K562 (cell line): ENCODE measurements at regions not wholly inside any gene's neighbourhood (a gene's known extent, or its start where the extent isn't known, plus 50 kb on each side); places are given as distances from the start of the nearest gene placed in this dataset.

ENCODE experiments used
- ATAC-seq: fragments of 200-7000 bp; cut with Tn5 transposase; 3 replicates; pipeline ENCODE4 v1.9.1; 2020; ENCODE audit warnings: moderate library complexity
- BruUV-seq: library from RNA; stranded (reverse); fragments of 400-500 nt; replicated peaks from 2 replicates; lab custom pipeline; 2021; lab: Mats Ljungman, UMichigan
- CTCF ChIA-PET: fragments of 300-600 bp; formaldehyde crosslinking; extraction: SDS; loops from one replicate; lab custom pipeline; 2021; ENCODE audit warnings: low intra/inter-chr PET ratio; lab: Yijun Ruan, JAX
- POLR2A ChIA-PET: fragments of 300-600, 350-650 bp; sonication (Branson Sonifier 250); formaldehyde crosslinking; extraction: SDS; loops from one replicate; lab custom pipeline; 2021; ENCODE audit warnings: antibody characterized with exemption, inconsistent platforms; lab: Yijun Ruan, JAX
- DNase-seq, 4 experiments: peaks; one replicate each; pipeline versions ENCODE4 v3.0.0 to v3.0.0-alpha.2; 2011 to 2018; ENCODE audit warnings: low spot score in 3 of 4, mixed read lengths in 3 of 4; ENCODE audit errors: extremely low read depth in 1 of 4
- FAIRE-seq: peaks from 2 replicates; lab custom pipeline; 2011; peaks lifted over from hg19 to GRCh38; lab: Jason Lieb, UNC
- H2AFZ ChIP-seq: 2 replicates; pipeline ENCODE4 v1.6.0; 2011; ENCODE audit warnings: low read depth, low read length, control low read depth, inconsistent platforms
- H3K27ac ChIP-seq: fragments of 200-600 bp; 3 replicates; pipeline ENCODE4 v1.8.0; 2011; ENCODE audit warnings: low read depth, mild to moderate bottlenecking, control low read depth, inconsistent platforms, low read length, moderate library complexity, mixed read lengths; ENCODE audit errors: extremely low read depth
- H3K27me3 ChIP-seq, 2 experiments: fragments of 300-600 bp in 1 of 2; 2 replicates in 1 of 2; 3 replicates in 1 of 2; pipeline versions ENCODE4 v1.6.0 to v1.8.0; 2011; ENCODE audit warnings: inconsistent platforms in 2 of 2, low read length in 2 of 2, mild to moderate bottlenecking in 1 of 2, mixed read lengths in 1 of 2, moderate library complexity in 1 of 2; ENCODE audit not compliant: control insufficient read depth in 2 of 2, insufficient read depth in 2 of 2
- H3K36me3 ChIP-seq: fragments of 300-600 bp; 3 replicates; pipeline ENCODE4 v1.8.0; 2011; ENCODE audit warnings: mild to moderate bottlenecking, low read length, inconsistent platforms; ENCODE audit not compliant: control insufficient read depth, insufficient read depth
- H3K4me1 ChIP-seq, 2 experiments: fragments of 200-600 bp in 1 of 2; replicated peaks in 1 of 2; 2 replicates in 1 of 2; 3 replicates in 1 of 2; pipeline versions ENCODE4 v1.5.1 to v1.8.0; 2011; ENCODE audit warnings: inconsistent platforms in 2 of 2, low read length in 2 of 2, mild to moderate bottlenecking in 1 of 2, mixed read lengths in 1 of 2, moderate library complexity in 1 of 2; ENCODE audit not compliant: control insufficient read depth in 2 of 2, insufficient read depth in 2 of 2
- H3K4me2 ChIP-seq: 2 replicates; pipeline ENCODE4 v1.6.1; 2011; ENCODE audit warnings: low read length, control low read depth, inconsistent platforms, mixed read lengths; ENCODE audit not compliant: insufficient read depth
- H3K4me3 ChIP-seq: fragments of 200-600 bp; sonication (generic), shearing (Covaris generic); 2 replicates; pipeline ENCODE4 v1.5.1; 2016; ENCODE audit warnings: control low read depth, inconsistent platforms
- H3K79me2 ChIP-seq: fragments of 200-600 bp; 3 replicates; pipeline ENCODE4 v1.8.0; 2011; ENCODE audit warnings: low read length, inconsistent platforms; ENCODE audit not compliant: control insufficient read depth, insufficient read depth
- H3K9ac ChIP-seq, 2 experiments: 2 replicates each; pipeline versions ENCODE4 v1.6.0 to v1.6.1; 2011; ENCODE audit warnings: low read depth in 2 of 2, low read length in 2 of 2, control low read depth in 1 of 2, inconsistent platforms in 1 of 2, mild to moderate bottlenecking in 1 of 2, mixed read lengths in 1 of 2; ENCODE audit not compliant: insufficient read depth in 1 of 2
- H3K9me1 ChIP-seq: one replicate; pipeline ENCODE4 v1.6.0; 2011; ENCODE audit warnings: inconsistent platforms, mild to moderate bottlenecking, low read length, moderate library complexity; ENCODE audit not compliant: control insufficient read depth, insufficient read depth
- H3K9me3 ChIP-seq: replicated peaks from 2 replicates; pipeline ENCODE4 v1.5.1; 2011; ENCODE audit warnings: low read depth, low read length, inconsistent platforms; ENCODE audit not compliant: control insufficient read depth, insufficient read depth
- H4K20me1 ChIP-seq: replicated peaks from 2 replicates; pipeline ENCODE4 v1.6.1; 2011; ENCODE audit warnings: low read length, inconsistent platforms, mixed read lengths; ENCODE audit not compliant: control insufficient read depth, insufficient read depth
- HLTF ChIP-seq: fragments of 450-650 bp; IDR thresholded peaks from 2 replicates; pipeline ENCODE4 v1.6.1; 2016
- HNRNPLL ChIP-seq: fragments of 200-400 bp; formaldehyde crosslinking; IDR thresholded peaks from 2 replicates; pipeline ENCODE4 v1.6.1; 2017; ENCODE audit warnings: low read length, low read depth, mild to moderate bottlenecking; ENCODE audit not compliant: poor library complexity, severe bottlenecking
- RCOR1 ChIP-seq, 2 experiments: IDR thresholded peaks; 2 replicates each; pipeline ENCODE4 v1.6.1; 2012; ENCODE audit warnings: low read depth in 2 of 2, low read length in 2 of 2, borderline replicate concordance in 1 of 2, improper control_type of control experiment in 1 of 2
- SAP30 ChIP-seq: fragments of 200-600 bp; sonication (generic); IDR thresholded peaks from 2 replicates; pipeline ENCODE4 v1.6.1; 2012; ENCODE audit warnings: borderline replicate concordance, low read depth, mild to moderate bottlenecking, moderate library complexity, low read length, control low read depth, inconsistent platforms; ENCODE audit not compliant: insufficient read depth, poor library complexity, severe bottlenecking
- SRSF1 ChIP-seq: fragments of 200-400 bp; formaldehyde crosslinking; IDR thresholded peaks from 2 replicates; pipeline ENCODE4 v1.6.1; 2017; ENCODE audit warnings: mild to moderate bottlenecking, low read depth, low read length, moderate library complexity
- SUPT5H ChIP-seq: fragments of 450-650 bp; IDR thresholded peaks from 2 replicates; pipeline ENCODE4 v1.6.1; 2016
- TBL1XR1 ChIP-seq, 2 experiments: IDR thresholded peaks; 2 replicates each; pipeline ENCODE4 v1.6.1; 2012; ENCODE audit warnings: improper control_type of control experiment in 2 of 2, low read length in 2 of 2, mild to moderate bottlenecking in 1 of 2
- TEAD2 ChIP-seq: fragments of 450-650 bp; IDR thresholded peaks from 2 replicates; pipeline ENCODE4 v1.6.1; 2016; ENCODE audit warnings: missing genetic modification characterization, control low read depth, missing compliant biosample characterization
- ZNF197 ChIP-seq: fragments of 200-800 bp; sonication (Bioruptor generic); IDR thresholded peaks from 2 replicates; pipeline ENCODE4 v1.6.1; 2016; ENCODE audit warnings: low read depth, missing genetic modification characterization, missing compliant biosample characterization
- WGBS: fragments of 100-300 bp; shearing (Covaris generic); methylation state at CpG from one replicate; pipeline ENCODE4 v1.1.6; 2016; ENCODE audit warnings: low coverage, mixed read lengths; ENCODE audit not compliant: insufficient coverage; ENCODE audit errors: missing lambda C conversion rate; 5-methylcytosine and 5-hydroxymethylcytosine counted together
- in situ Hi-C: fragments of 300-500 bp; cut with MboI; formaldehyde crosslinking; loops from 4 replicates; pipeline ENCODE4 v1.15.0; 2018; ENCODE audit warnings: inconsistent platforms, mixed read lengths
- intact Hi-C: fragments of 100-400 bp; cut with micrococcal nuclease; formaldehyde crosslinking; loops from 2 replicates; pipeline ENCODE4 v1.14.2; 2022
- TF ChIP-seq, protein P1 (sequence below): fragments of 450-650 bp; IDR thresholded peaks from 2 replicates; pipeline ENCODE4 v1.6.1; 2017; ENCODE audit warnings: mild to moderate bottlenecking, moderate library complexity
- TF ChIP-seq, protein P2 (sequence below), 3 experiments: IDR thresholded peaks in 2 of 3; conservative IDR thresholded peaks in 1 of 3; 2 replicates each; pipeline ENCODE4 v1.5.1; 2011 to 2012; ENCODE audit warnings: low read length in 3 of 3, mild to moderate bottlenecking in 3 of 3, control low read depth in 2 of 3, improper control_type of control experiment in 1 of 3, inconsistent platforms in 1 of 3, low read depth in 1 of 3, mixed read lengths in 1 of 3, moderate library complexity in 1 of 3; ENCODE audit not compliant: insufficient read depth in 2 of 3
- TF ChIP-seq, protein P3 (sequence below): IDR thresholded peaks from 2 replicates; pipeline ENCODE4 v1.6.1; 2016; ENCODE audit warnings: missing genetic modification characterization, missing compliant biosample characterization
- TF ChIP-seq, protein P4 (sequence below): fragments of 250-450 bp; sonication (Bioruptor Pico); IDR thresholded peaks from 2 replicates; pipeline ENCODE4 v1.8.0; 2021; ENCODE audit warnings: mild to moderate bottlenecking, moderate library complexity
- TF ChIP-seq, protein P5 (sequence below): fragments of 450-650 bp; formaldehyde crosslinking; IDR thresholded peaks from 2 replicates; pipeline ENCODE4 v1.4.0; 2020; ENCODE audit warnings: mild to moderate bottlenecking, mixed read lengths

DNA sequence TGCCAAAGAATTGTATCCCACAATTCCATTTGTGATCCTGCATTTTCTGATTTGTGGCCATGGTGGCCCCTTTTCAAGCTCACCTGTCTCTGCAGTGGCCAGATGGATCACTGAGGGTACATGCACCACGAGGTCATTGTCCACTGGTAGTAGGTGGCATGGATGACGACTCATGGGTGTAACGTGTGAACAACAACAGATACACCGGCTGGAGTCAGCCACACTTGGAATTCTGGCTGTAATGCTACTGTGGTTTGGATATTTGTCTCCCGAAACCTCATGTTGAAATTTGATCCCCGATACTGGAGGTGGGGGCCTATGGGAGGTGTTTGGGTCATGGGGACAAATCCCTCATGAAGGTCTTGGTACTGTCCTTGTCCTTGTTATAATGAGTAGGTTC, 102.2 kb upstream of the TAF1B start:
- Histone ChIP-seq H3K79me2 (no peaks in the 10 kb centered on the region), H3K36me3 (no peaks in the 10 kb centered on the region), H3K27ac (no peak overlapping the region), H3K9ac (no peak overlapping the region), H3K4me2 (peak overlapping the region; percentile 7; the same call in 1 of the 2 replicates), H3K27me3 (peaks cover 10 to 33% of the 10 kb centered on the region in 2 experiments; a peak in 4 of 5 replicates), H3K9me3 (no peaks in the 10 kb centered on the region), H3K4me1 (peaks cover 10 to 11% of the 10 kb centered on the region in 2 experiments; a peak in 4 of 5 replicates), H4K20me1 (no peaks in the 10 kb centered on the region), H3K4me3 (no peak overlapping the region), H3K9me1 (no peaks in the 10 kb centered on the region), H2AFZ (no peak overlapping the region)
- intact Hi-C loops = no loop called here
- no TSS peak for BruUV-seq
- in situ Hi-C loops = no loop called here
- no peak for FAIRE-seq
- WGBS = 5% methylated on average over 6 of the region's 6 CpGs
- no peak for DNase-seq
- ChIA-PET POLR2A (no interaction called here), CTCF (no interaction called here)
- ATAC-seq = no peak
- no peak for TF ChIP-seq TBL1XR1 (IDR thresholded peaks at IDR 0.05; ENCODE audit: low read length in 2 of 2)
- TF ChIP-seq SRSF1 = no peak
- TF ChIP-seq, protein P1, sequence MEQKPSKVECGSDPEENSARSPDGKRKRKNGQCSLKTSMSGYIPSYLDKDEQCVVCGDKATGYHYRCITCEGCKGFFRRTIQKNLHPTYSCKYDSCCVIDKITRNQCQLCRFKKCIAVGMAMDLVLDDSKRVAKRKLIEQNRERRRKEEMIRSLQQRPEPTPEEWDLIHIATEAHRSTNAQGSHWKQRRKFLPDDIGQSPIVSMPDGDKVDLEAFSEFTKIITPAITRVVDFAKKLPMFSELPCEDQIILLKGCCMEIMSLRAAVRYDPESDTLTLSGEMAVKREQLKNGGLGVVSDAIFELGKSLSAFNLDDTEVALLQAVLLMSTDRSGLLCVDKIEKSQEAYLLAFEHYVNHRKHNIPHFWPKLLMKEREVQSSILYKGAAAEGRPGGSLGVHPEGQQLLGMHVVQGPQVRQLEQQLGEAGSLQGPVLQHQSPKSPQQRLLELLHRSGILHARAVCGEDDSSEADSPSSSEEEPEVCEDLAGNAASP = no peak
- TF ChIP-seq, protein P2, sequence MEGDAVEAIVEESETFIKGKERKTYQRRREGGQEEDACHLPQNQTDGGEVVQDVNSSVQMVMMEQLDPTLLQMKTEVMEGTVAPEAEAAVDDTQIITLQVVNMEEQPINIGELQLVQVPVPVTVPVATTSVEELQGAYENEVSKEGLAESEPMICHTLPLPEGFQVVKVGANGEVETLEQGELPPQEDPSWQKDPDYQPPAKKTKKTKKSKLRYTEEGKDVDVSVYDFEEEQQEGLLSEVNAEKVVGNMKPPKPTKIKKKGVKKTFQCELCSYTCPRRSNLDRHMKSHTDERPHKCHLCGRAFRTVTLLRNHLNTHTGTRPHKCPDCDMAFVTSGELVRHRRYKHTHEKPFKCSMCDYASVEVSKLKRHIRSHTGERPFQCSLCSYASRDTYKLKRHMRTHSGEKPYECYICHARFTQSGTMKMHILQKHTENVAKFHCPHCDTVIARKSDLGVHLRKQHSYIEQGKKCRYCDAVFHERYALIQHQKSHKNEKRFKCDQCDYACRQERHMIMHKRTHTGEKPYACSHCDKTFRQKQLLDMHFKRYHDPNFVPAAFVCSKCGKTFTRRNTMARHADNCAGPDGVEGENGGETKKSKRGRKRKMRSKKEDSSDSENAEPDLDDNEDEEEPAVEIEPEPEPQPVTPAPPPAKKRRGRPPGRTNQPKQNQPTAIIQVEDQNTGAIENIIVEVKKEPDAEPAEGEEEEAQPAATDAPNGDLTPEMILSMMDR (IDR thresholded peaks at IDR 0.05 in 2 of 3, conservative IDR thresholded peaks at IDR 0.05 in 1 of 3; ENCODE audit: insufficient read depth in 2 of 3, low read depth in 1 of 3, low read length in 3 of 3) = no peak
- TF ChIP-seq, protein P3, sequence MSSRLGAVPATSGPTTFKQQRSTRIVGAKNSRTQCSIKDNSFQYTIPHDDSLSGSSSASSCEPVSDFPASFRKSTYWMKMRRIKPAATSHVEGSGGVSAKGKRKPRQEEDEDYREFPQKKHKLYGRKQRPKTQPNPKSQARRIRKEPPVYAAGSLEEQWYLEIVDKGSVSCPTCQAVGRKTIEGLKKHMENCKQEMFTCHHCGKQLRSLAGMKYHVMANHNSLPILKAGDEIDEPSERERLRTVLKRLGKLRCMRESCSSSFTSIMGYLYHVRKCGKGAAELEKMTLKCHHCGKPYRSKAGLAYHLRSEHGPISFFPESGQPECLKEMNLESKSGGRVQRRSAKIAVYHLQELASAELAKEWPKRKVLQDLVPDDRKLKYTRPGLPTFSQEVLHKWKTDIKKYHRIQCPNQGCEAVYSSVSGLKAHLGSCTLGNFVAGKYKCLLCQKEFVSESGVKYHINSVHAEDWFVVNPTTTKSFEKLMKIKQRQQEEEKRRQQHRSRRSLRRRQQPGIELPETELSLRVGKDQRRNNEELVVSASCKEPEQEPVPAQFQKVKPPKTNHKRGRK (tag) = no peak
- no peak for TF ChIP-seq TEAD2 (tag)
- TF ChIP-seq SUPT5H = no peak
- TF ChIP-seq HLTF = no peak
- TF ChIP-seq SAP30 = no peak
- no peak for TF ChIP-seq RCOR1 (IDR thresholded peaks at IDR 0.05; ENCODE audit: borderline replicate concordance in 1 of 2, low read depth in 2 of 2, low read length in 2 of 2)
- TF ChIP-seq, protein P4, sequence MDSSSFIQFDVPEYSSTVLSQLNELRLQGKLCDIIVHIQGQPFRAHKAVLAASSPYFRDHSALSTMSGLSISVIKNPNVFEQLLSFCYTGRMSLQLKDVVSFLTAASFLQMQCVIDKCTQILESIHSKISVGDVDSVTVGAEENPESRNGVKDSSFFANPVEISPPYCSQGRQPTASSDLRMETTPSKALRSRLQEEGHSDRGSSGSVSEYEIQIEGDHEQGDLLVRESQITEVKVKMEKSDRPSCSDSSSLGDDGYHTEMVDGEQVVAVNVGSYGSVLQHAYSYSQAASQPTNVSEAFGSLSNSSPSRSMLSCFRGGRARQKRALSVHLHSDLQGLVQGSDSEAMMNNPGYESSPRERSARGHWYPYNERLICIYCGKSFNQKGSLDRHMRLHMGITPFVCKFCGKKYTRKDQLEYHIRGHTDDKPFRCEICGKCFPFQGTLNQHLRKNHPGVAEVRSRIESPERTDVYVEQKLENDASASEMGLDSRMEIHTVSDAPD = no peak
- no peak for TF ChIP-seq HNRNPLL
- TF ChIP-seq, protein P5, sequence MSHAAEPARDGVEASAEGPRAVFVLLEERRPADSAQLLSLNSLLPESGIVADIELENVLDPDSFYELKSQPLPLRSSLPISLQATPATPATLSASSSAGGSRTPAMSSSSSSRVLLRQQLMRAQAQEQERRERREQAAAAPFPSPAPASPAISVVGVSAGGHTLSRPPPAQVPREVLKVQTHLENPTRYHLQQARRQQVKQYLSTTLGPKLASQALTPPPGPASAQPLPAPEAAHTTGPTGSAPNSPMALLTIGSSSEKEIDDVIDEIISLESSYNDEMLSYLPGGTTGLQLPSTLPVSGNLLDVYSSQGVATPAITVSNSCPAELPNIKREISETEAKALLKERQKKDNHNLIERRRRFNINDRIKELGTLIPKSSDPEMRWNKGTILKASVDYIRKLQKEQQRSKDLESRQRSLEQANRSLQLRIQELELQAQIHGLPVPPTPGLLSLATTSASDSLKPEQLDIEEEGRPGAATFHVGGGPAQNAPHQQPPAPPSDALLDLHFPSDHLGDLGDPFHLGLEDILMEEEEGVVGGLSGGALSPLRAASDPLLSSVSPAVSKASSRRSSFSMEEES (CRISPR knock-in tag) = no peak
- no peak for TF ChIP-seq ZNF197
